Lung (tissue), 11 donors: ENCODE measurements at regions not wholly inside any gene's neighbourhood (a gene's known extent, or its start where the extent isn't known, plus 50 kb on each side); places are given as distances from the start of the nearest gene placed in this dataset.

Experiments
- ATAC-seq: fragments of 200-7000 bp; cut with Tn5 transposase; one replicate; pipeline ENCODE4 v1.9.1; 2020; ENCODE audit warnings: moderate number of reproducible peaks; ENCODE audit not compliant: insufficient read depth, low FRiP score
- DNase-seq, 3 donors: peaks; one replicate each; pipeline ENCODE4 v3.0.0-alpha.2; 2013 to 2017
- H3K27ac ChIP-seq, 2 donors: one replicate each; pipeline ENCODE4 v1.5.1; 2013; ENCODE audit warnings: mild to moderate bottlenecking in 2 of 2, moderate library complexity in 2 of 2, control low read depth in 1 of 2, inconsistent platforms in 1 of 2, low read depth in 1 of 2, low read length in 1 of 2
- H3K27me3 ChIP-seq, 3 donors: one replicate each; pipeline ENCODE4 v1.5.1; 2013; ENCODE audit warnings: low read length in 2 of 3; ENCODE audit not compliant: control insufficient read depth in 3 of 3, insufficient read depth in 3 of 3
- H3K36me3 ChIP-seq, 4 donors: one replicate each; pipeline ENCODE4 v1.5.1; 2013; ENCODE audit warnings: low read length in 4 of 4, mild to moderate bottlenecking in 1 of 4, moderate library complexity in 1 of 4; ENCODE audit not compliant: control insufficient read depth in 4 of 4, insufficient read depth in 4 of 4
- H3K4me1 ChIP-seq, 5 donors: one replicate each; pipeline ENCODE4 v1.5.1; 2013; ENCODE audit warnings: low read length in 5 of 5, mild to moderate bottlenecking in 2 of 5, moderate library complexity in 1 of 5; ENCODE audit not compliant: control insufficient read depth in 5 of 5, insufficient read depth in 5 of 5
- H3K4me3 ChIP-seq: one replicate; pipeline ENCODE4 v1.5.1; 2013; ENCODE audit warnings: mild to moderate bottlenecking, control low read depth, moderate library complexity
- H3K9ac ChIP-seq, 2 donors: one replicate each; pipeline ENCODE4 v1.5.1; 2013; ENCODE audit warnings: low read length in 2 of 2, control low read depth in 1 of 2; ENCODE audit not compliant: insufficient read depth in 1 of 2
- H3K9me3 ChIP-seq, 4 donors: one replicate each; pipeline ENCODE4 v1.5.1; 2013; ENCODE audit warnings: low read length in 3 of 4, mild to moderate bottlenecking in 1 of 4, moderate library complexity in 1 of 4; ENCODE audit not compliant: control insufficient read depth in 4 of 4, insufficient read depth in 3 of 4
- CTCF ChIP-seq: IDR thresholded peaks from 2 replicates; pipeline ENCODE4 v1.5.1; 2012; ENCODE audit warnings: mild to moderate bottlenecking; ENCODE audit errors: control extremely low read depth, extremely low read depth
- WGBS, 2 donors: extraction: QIAGEN DNeasy Blood & Tissue Kit; methylation state at CpG; one replicate each; pipeline ENCODE4 v1.1.7; 2013; 5-methylcytosine and 5-hydroxymethylcytosine counted together
- donor health status: control.
- donor health status: control.
- donor health status: Bipolar disorder and iron deficiency.
- donor health status: healthy.
- donor health status: DM: yes; HTN: yes; CAD: no.

GRCh38 chr3:124478830-124479229, 251.4 kb upstream of the UMPS start:
- Histone ChIP-seq H3K9ac (no peak overlapping the region), H3K27me3 (no peaks in the 10 kb centered on the region), H3K27ac (no peak overlapping the region), H3K4me3 (no peak overlapping the region), H3K9me3 (no peaks in the 10 kb centered on the region), H3K4me1 (no peaks in the 10 kb centered on the region), H3K36me3 (peaks cover 0 to 40% (median 16%) of the 10 kb centered on the region in 4 donors)
- no peak for TF ChIP-seq CTCF
- no peak for DNase-seq
- 89 to 97% methylated on average over 2 of the region's 2 CpGs for WGBS, 2 donors
- no peak for ATAC-seq

- Histone ChIP-seq H3K27ac (no peak overlapping the region), H3K4me3 (no peak overlapping the region), H3K4me1 (no peaks in the 10 kb centered on the region), H3K36me3 (peaks cover 5 to 29% (median 13%) of the 10 kb centered on the region in 4 donors), H3K27me3 (no peaks in the 10 kb centered on the region), H3K9ac (no peak overlapping the region), H3K9me3 (no peaks in the 10 kb centered on the region)
- 82 to 84% methylated on average over 2 of the region's 2 CpGs for WGBS, 2 donors
- DNase-seq: no peak
- no peak for TF ChIP-seq CTCF
- no peak for ATAC-seq
Observed at GRCh38 chr3:124483915-124484470, 246.3 kb upstream of the UMPS start.

GRCh38 chr3:124486324-124486723, 243.9 kb upstream of the UMPS start:
- DNase-seq: peak in 1 of 3 donors; percentile 26
- H3K4me1 ChIP-seq: peaks cover 0 to 3% (median 0%) of the 10 kb centered on the region in 5 donors
- TF ChIP-seq CTCF: no peak

GRCh38 chr3:124489506-124489905, 240.7 kb upstream of the UMPS start:
- Histone ChIP-seq H3K4me3 (no peak overlapping the region), H3K9me3 (peaks cover 0 to 2% (median 0%) of the 10 kb centered on the region in 4 donors)
- ATAC-seq: no peak

More at GRCh38 chr3:124486324-124486723, 243.9 kb upstream of the UMPS start:
- peaks cover 0 to 2% (median 0%) of the 10 kb centered on the region in 4 donors for H3K9me3 ChIP-seq
- H3K27ac ChIP-seq: no peak overlapping the region
- no peak overlapping the region for H3K4me3 ChIP-seq
- H3K36me3 ChIP-seq: peaks cover 5 to 23% (median 11%) of the 10 kb centered on the region in 4 donors
- no peak overlapping the region for H3K9ac ChIP-seq
- ATAC-seq: no peak
- 61 to 65% methylated on average over 2 of the region's 2 CpGs for WGBS, 2 donors
- H3K27me3 ChIP-seq: no peaks in the 10 kb centered on the region

More at GRCh38 chr3:124489506-124489905, 240.7 kb upstream of the UMPS start:
- Histone ChIP-seq H3K27me3 (no peaks in the 10 kb centered on the region), H3K27ac (no peak overlapping the region), H3K9ac (no peak overlapping the region), H3K36me3 (peaks cover 2 to 8% (median 5%) of the 10 kb centered on the region in 4 donors), H3K4me1 (peaks cover 0 to 3% (median 0%) of the 10 kb centered on the region in 5 donors)
- TF ChIP-seq CTCF: no peak
- no peak for DNase-seq
